HG03064 (cell line): ENCODE measurements at regions not wholly inside any gene's neighbourhood (a gene's known extent, or its start where the extent isn't known, plus 50 kb on each side); places are given as distances from the start of the nearest gene placed in this dataset.
"Not testable (repeated sequence)": the region's sequence is repeated elsewhere in the genome, so short reads cannot be mapped to it uniquely, and the experiment has no call there.

Experiments
- ATAC-seq: cut with Tn5 transposase; IDR thresholded peaks from one replicate; pipeline ENCODE4 v1.9.1; 2021; ENCODE audit warnings: low read depth; ENCODE audit not compliant: unreplicated experiment

- ATAC-seq, result no peak
Measured at GRCh38 chr6:4677751-4678065, 98.5 kb upstream of the CDYL start.

- ATAC-seq, result no peak
Measured at GRCh38 chr6:4677011-4677750, 99.0 kb upstream of the CDYL start.

GRCh38 chr6:4676016-4676415, 100.2 kb upstream of the CDYL start:
- ATAC-seq, result no peak

GRCh38 chr6:4675121-4675520, 101.1 kb upstream of the CDYL start:
- ATAC-seq, result no peak

- no peak for ATAC-seq
Measured at GRCh38 chr6:4673861-4674260, 102.3 kb upstream of the CDYL start.

- ATAC-seq, result no peak
Measured at GRCh38 chr6:4672772-4673171, 103.4 kb upstream of the CDYL start.

GRCh38 chr6:4671587-4672115, 104.6 kb upstream of the CDYL start:
- no peak for ATAC-seq

- no peak for ATAC-seq
Measured at GRCh38 chr6:4670824-4671409, 105.3 kb upstream of the CDYL start.

- no peak for ATAC-seq
Measured at GRCh38 chr6:4670290-4670689, 105.9 kb upstream of the CDYL start.

GRCh38 chr6:4668271-4669179, 107.7 kb upstream of the CDYL start:
- ATAC-seq, result no peak

GRCh38 chr6:4667591-4667990, 108.6 kb upstream of the CDYL start:
- no peak for ATAC-seq

GRCh38 chr6:4666886-4667513, 109.2 kb upstream of the CDYL start:
- no peak for ATAC-seq

GRCh38 chr6:4665489-4666417, 110.5 kb upstream of the CDYL start:
- ATAC-seq, result no peak

- no peak for ATAC-seq
Measured at GRCh38 chr6:4664911-4665310, 111.3 kb upstream of the CDYL start.

- ATAC-seq, result no peak
Measured at GRCh38 chr6:4664117-4664626, 112.0 kb upstream of the CDYL start.

- no peak for ATAC-seq
Measured at GRCh38 chr6:4662886-4663285, 113.3 kb upstream of the CDYL start.

- no peak for ATAC-seq
Measured at GRCh38 chr6:4661391-4661790, 114.8 kb upstream of the CDYL start.

GRCh38 chr6:4660377-4661321, 115.6 kb upstream of the CDYL start:
- no peak for ATAC-seq

GRCh38 chr6:4659719-4660118, 116.5 kb upstream of the CDYL start:
- not testable (repeated sequence) for ATAC-seq
